Stimulated activated naive CD4-positive, alpha-beta T cell treated with Interleukin-2 at 50 U/mL for 16 hours (primary cell): ENCODE measurements at regions not wholly inside any gene's neighbourhood (a gene's known extent, or its start where the extent isn't known, plus 50 kb on each side); places are given as distances from the start of the nearest gene placed in this dataset.

Experiments used
- DNase-seq: peaks from one replicate; lab custom pipeline; 2025; lab: John Stamatoyannopoulos, UW

GRCh38 chr10:129397198-129397974 is 69.7 kb upstream of the MGMT start:
- no peak for DNase-seq

GRCh38 chr10:129398711-129399141 is 68.3 kb upstream of the MGMT start:
- DNase-seq: no peak

DNA sequence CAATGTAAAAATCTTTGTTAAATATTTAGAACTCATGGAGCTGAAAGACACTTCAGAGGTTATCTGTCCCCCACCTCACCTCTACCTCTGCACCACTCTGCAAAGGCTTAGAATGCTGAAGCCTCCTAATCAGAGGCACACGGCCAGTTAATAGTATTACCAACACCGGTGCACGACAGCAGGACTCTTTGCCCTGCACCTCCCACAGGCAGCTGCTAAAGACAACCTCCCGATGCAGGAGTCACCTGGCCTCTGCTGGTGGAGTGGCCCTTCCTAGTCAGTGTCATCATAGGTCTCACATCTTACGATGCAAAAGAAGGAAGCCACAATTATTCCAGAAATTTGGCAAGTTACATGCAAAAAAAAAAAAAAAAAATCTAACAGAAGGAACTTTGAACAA is 66.6 kb upstream of the MGMT start:
- DNase-seq: no peak

GRCh38 chr10:129402459-129402858 is 64.6 kb upstream of the MGMT start:
- no peak for DNase-seq

DNA sequence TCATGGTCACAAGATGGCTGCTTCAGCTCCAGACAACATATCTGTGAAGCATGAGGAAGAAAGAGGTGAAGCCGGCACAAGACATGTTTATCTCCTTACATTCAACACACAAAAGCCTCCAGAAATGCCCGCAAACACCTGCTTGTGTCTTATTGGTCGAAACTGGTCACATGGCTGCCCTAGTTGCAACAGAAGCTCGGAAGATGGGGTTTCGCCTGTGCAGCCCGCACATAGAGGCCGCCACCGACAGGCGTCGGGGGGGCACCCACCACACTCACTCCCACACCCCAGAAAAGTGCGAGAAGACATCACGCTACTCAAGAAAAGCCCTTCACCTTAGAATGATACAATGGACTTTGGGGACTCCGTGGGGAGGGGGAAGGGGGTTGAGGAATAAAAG is 63.0 kb upstream of the MGMT start:
- DNase-seq: no peak

GRCh38 chr10:129405389-129405788 is 61.7 kb upstream of the MGMT start:
- DNase-seq: no peak

GRCh38 chr10:129410688-129411392 is 56.2 kb upstream of the MGMT start:
- DNase-seq: no peak

DNA sequence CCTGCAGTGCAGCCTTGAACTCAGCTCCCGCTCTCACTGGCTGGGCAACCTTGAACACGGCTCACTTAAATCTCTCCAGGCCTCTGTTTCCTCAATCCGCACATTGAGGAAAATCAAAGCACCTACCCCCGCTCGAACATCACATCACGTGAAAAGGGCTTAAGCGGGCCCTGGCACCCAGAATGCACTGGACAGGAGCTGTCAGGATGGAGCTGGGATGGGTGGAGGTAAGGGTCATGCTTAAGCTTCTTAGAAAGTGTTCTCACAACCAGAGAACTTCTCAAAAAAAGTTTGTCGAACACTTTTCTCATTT is 55.7 kb upstream of the MGMT start:
- DNase-seq: no peak

DNA sequence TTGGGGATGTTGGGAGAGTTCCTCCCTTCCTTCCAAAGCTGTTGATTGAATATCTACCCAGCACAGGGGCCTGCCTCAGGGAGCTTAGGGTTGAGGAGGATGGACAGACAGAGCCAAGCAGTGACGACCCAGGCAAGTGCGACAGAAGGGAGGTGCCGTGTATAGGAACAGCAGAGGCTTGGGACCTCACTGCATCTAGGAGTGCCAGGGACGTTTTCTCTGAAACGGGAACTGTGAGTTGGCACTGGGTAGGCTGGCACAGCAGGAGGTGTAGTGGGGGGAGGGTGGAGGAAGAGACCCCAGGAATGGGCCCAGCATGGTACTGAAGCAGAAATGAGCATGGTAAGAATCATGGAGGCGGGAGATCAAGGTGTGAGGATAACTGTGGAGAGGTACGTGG is 55.3 kb upstream of the MGMT start:
- no peak for DNase-seq

DNA sequence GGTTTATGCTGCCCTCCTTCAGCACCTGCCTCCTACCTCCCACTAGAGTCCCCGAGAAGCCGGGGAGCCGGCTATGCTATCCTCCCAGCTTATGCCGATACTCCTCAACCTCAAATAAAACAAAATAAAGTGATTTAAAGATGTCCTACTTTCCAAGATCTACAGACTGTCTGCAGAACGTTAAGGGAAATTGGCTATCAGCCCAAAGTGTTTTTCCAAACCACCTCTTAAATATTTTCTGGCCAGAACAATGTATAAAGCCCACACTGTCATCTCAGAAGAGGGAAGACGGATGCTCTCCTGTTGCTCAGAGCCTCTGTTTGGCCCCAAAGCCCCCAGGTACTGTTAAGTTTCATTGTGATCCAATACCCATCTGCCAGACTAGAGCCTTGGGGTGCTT is 54.0 kb upstream of the MGMT start:
- DNase-seq: no peak

GRCh38 chr10:129415215-129416140 is 51.6 kb upstream of the MGMT start:
- DNase-seq: no peak

GRCh38 chr10:129416155-129416554 is 50.9 kb upstream of the MGMT start:
- no peak for DNase-seq

DNA sequence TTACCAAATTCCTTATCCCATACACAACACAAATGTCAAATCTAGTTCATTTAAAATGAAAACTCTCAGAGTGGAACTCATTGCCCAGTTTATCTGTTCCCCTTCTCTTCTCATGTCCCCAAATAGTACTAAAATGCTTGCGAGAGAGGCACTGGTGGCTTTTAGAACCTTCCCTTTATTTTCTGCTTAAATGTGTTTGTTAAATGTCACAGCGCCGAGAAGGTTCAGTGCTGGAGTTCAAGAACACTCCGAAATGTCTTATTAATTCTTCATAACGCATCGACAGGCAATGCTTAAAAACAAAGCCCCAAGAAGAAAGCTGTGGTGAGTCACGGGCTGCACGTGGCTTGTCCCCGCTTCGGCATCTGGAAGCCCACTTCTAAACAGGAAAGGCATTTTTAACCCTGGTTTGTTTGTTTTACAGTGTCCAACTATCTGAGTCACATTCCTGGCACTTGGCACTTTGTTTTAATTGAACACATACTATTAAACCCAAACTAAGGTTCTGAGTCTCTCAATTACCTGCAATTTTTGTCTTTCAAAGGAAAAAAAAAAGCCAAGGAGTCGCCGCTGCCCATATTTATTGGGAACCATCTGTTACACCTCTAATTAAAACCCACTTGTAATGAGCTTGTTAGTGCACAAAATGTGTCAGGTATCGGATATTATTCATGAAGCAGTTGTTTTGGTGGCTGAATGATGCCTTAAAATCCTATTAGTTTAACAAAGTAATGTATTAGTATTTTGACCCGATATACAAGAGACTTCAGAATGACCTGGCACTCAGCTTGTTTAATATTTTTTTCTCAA is 49.9 kb upstream of the MGMT start:
- DNase-seq: no peak
